GM21526 (cell line): ENCODE measurements at regions not wholly inside any gene's neighbourhood (a gene's known extent, or its start where the extent isn't known, plus 50 kb on each side); places are given as distances from the start of the nearest gene placed in this dataset.

Experiments used
- ATAC-seq: cut with Tn5 transposase; IDR thresholded peaks from one replicate; pipeline ENCODE4 v1.9.1; 2021; ENCODE audit warnings: moderate library complexity; ENCODE audit not compliant: unreplicated experiment, low FRiP score

DNA sequence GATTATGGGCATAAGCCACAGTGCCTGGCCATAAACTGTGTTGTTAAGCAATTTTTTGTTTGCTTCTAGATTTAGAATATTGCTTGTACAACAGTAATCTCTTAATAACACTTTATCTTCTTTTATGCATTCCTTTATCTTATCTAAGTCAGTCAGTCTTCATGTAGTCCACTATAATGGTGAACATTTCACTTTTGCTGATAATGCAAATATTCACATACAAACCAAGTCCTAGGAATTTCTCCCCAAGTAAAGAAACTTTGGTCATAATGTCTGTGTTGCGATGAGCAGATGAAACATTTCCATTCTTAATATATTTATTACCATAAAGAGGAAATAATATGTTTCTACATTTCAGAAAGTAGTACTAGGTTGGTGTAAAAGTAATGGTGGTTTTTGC, 765.8 kb upstream of the ARRDC4 start:
- no peak for ATAC-seq

DNA sequence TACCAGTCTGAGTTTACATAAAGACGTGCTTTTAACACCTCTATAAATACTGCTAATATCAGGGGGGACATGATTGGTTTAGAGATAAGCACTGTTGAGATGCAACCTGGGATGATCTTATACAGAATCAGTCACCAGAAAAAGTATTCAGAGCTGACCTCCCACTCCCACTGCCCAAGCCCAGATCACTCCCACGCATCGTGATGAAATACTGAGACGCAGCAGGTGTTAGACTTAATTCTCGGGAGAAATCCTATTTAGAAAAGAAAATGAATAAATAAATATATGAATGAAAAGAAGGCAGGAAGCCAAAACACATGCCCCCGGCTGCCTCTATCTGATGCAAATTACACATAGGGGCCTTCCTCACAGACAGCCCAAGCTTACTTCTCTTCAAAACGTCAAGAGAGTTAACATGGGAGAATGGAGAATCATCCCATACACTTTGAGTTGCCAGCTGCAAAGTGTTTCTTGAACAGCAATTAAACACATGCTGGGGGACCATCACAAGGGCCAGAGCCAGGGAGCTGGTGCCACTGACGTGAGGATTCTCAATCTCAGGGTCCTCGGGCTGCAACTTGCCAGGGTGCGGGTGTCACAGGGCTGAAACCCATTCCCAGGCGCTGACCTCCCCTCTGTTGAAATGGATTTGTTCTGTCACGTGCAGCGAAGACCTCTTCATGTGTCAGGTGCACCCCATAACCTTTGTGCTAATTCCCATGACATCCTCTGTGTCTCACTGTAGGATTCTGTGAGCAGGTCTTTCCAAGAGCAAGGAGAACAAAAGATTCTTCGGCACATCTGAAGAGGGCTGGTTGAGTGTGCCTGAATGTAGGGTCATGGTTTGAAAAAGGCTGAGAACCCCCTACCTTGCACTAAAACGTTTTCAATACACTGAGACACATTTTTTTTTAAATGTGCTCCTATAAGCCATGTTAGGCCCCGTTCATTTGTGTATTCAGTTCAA, 764.2 kb upstream of the ARRDC4 start:
- no peak for ATAC-seq

DNA sequence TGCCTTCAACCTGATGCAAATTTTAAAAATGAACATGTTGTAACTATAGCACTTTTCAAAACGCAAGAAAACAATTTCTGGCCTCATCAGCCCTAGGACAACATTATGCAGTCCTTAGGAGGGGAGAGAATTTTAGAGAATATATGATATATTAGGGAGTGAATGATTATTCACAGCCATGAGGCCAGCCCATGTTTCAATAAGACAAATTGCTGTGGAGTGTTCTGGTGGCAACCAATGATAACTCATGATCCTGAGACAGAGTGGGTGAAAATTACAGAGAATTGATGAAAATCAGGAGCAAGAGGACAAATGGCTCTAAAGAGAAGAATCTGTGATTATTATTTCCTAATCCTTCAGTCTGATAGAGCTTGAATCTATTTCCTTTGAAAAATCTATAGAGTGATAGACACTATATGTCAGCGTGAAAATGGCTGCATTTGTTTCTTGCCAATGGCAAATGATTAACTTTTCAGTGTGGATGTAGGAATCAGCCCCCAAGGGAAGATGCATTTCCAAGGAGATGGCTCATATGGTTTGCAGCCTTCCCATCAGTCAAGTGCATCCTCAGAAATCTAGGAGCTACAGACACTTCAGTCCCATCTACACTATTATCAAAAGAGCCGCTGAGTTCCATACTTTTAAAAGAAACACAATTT, 761.0 kb upstream of the ARRDC4 start:
- ATAC-seq: no peak

DNA sequence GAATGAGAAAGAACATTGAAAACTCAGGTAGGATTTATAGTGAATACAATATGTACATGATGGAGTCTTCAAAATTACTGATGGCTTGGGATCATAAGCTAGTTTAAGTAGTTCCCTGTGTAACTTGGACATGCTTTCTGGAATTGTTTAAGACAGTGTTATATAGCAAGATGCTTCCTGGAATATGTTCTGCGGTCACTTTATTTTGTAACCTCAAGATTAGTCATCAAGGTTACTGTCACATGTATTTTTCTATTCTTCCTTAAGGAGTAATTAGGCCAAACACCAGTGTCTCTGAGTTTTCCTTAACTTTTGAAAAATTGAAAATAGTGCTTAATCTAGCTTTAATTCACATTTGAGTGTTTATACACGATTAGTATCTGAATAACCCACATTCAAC, 760.3 kb upstream of the ARRDC4 start:
- no peak for ATAC-seq

DNA sequence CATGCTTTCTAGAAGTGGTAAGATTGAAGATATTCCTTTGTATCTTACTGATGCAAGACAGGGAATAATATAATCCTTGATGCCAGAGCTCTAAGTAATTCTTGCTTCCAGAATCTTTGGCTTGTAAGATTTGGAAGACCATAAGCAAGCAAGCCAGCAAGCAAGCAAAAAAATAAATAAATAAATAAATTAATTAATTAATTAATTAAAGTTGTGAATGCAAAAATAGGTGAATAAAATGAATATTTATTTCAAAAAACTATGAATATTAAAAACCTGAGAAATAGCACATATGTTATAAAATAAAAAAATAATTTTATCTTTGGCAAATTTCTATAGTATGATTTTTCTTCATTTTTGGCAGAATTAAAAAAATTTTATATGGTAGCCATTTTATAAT, 750.2 kb upstream of the ARRDC4 start:
- no peak for ATAC-seq

DNA sequence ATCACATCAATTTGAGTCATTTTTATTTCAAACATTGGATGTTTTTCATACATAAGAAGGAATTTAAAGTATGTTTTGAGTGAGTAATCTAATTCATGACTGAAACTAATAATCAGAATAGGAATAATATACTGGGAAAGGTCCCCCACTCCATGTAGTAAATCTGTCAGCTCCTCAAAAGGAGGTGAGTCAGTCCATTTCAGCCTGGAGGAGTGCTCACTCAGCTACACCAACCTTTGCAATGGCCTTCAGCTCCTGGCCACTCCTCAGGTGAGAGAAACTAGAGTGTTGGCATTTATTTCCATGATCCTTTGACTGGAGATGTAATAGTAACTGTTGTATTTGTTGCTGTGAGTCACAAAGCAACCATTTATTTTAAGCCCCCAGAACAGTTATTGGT, 744.9 kb upstream of the ARRDC4 start:
- no peak for ATAC-seq

DNA sequence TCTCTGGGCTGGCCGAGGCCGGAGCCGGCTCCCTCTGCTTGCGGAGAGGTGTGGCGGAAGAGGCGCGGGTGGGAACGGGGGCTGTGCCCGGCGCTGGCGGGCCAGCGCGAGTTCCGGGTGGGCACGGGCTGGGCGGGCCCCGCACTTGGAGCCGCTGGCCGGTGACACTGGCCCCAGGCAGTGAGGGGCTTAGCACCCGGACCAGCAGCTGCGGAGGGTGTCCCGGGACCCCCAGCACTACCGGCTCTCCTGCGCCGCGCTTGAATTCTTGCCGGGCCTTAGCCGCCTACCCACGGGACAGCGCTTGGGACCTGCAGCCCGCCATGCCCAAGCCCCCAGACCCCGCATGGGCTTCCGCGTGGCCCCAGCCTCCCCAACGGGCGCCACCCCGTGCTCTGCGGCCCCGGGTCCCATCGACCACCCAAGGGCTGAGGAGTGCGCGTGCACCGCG, 736.3 kb upstream of the ARRDC4 start:
- ATAC-seq: no peak

DNA sequence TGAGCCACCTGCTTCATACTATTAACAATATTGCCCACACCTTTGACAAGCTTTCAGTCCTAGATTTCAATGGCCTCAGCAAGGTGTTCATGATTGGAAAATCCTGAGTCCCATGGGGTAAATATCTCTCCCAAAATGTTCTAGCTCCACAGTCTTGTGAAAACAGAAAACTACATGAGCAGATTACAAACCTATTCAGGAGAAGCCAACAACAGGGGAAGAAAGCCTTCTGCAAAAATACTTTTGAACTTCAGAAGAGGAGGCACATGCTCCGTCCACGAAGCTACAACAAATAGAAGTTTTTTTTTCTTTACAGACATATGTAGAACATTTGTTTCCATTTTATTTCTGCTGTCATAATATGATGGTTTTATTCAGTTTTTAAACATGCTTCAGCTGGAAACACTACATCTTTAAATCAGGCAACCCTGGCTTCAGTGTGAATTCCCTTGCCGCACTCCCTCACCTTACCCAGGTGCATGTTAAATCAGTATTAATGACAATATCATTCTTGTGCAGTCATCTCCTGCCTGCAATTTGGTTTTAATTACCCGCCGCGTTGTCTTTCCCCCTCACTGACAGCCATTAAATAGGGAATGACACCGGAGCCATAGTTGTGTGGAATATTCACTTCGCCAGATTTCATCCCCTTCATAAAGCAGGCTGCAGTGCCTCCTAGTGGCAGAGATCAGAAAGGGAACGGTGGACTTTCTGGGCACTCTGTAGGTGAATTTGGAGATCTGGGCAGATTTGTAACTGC, 725.5 kb upstream of the ARRDC4 start:
- no peak for ATAC-seq

DNA sequence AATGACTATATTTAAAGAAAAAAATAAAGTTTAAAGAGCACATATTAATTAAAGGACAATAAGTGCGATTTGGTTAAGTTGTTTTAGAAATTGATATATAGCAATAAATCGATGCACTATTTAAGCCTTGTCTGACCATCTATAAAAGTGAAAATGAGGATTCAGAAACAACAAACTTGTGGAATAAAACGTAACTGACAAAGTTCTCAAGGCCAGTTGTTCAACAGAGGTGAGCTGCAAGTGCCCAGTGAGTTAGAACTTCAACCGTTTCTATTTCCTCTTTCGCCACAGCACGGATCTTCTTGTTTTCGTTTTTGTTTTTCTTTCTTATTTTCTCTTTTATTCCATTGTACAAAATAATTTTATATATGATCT, 724.9 kb upstream of the ARRDC4 start:
- no peak for ATAC-seq

DNA sequence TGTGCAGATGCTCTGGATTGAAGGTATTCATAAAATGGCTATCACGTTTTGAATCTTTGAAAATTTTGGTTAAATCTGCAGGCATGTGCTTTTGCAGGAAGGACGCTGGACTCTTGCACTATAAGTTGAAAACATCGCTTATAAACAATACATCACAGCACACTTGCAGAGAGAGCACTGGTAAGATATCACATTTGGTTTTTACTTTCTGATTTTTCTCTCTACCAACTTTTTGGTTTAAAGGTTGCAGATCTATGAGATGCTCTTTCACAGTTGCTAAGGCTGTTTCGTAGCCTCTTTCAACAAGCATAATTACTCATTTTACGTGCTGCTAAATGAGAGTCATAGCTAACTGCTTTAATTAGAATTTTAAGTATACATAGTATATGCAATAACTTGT, 724.4 kb upstream of the ARRDC4 start:
- no peak for ATAC-seq

DNA sequence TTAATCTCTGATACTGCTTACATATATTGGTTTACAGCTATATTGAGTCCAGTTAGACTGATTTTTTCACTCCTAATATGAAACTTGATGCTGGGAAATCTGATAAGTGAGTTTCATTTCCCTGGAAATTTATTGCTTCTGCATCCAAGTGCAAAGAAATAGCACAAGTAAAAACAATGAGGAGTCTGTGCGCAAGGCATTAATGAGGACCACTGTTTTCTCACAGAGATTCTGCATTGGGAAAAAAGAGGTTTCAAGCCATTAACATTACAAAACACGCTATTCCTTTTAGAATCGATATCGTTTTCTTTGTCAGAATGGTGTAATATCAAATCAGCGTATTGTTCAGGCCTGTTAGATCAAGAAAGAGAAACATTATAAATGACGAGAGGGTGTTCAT, 723.3 kb upstream of the ARRDC4 start:
- no peak for ATAC-seq

DNA sequence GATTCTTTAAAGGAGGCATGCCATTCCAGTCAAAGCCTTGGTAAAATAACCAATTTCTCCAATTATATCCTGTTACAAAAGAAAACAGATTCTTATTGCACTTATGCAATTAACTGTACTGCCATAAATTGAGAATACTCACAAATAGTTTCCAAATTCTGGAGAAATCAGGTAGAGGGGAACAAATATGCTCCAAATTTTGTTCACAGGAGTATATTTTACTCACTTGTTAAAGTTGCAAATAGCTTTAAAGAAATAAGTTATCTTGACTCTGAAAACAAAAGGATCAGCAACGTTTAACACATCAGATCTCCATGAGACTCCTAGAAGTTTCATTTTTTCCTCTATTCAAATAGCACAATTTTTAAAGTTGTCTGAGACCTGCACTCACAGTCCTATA, 712.1 kb upstream of the ARRDC4 start:
- no peak for ATAC-seq

DNA sequence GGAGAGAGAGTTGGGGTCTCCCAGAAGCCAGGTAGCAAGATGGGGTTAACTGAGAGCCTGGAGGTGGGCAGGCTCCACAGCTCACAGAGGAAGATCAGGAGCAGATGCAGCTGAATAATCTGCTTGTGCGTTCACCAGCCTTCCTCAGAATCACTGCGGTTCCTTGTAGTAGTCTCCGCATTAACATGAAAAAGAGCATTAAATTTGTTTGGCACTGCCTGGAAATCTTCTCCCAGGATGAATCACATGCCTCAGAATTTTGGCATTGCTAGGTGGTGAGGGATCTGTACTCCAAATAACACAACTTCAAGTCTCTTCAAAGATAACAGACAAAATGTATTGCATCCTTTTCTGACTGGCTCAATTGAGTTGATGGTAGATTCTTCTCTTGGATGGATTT, 700.6 kb upstream of the ARRDC4 start:
- no peak for ATAC-seq

DNA sequence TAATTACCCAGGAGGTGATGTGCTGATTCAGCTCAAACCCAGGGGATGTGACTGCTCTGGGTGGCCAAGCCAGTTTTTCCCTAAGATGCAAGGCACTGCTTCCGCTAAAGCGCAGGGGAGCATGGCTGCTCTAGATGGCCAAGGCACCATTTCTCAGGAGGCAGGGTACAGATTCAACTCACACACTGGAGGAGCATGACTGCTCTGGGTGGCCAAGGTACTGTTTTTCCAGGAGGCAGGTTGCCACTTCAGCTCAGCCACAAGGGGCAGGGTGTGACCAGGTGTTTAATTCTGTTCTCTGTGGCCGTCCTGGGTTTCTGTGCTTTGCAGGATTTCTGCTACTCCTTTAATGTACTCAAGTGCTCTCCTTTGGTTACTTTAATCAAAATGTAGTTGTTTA, 659.3 kb upstream of the ARRDC4 start:
- ATAC-seq: no peak

DNA sequence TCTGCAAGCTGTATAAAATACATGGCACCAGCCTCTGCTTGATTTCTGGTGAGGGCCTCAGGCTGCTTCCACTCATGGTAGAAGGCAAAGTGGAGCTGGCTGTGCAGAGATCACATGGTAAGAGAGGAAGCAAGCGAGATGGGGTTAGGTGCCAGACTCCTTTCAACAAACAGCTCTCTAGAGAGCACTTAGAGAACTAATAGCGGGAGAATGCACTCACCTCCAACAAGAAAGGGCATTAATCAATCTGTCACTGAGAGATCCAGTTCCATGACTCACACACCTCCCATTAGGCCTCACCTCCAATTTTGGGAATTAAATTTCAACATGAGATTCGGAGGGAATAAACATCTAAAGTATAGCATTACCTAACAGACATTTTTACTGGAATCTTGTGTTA, 644.1 kb upstream of the ARRDC4 start:
- ATAC-seq: no peak

DNA sequence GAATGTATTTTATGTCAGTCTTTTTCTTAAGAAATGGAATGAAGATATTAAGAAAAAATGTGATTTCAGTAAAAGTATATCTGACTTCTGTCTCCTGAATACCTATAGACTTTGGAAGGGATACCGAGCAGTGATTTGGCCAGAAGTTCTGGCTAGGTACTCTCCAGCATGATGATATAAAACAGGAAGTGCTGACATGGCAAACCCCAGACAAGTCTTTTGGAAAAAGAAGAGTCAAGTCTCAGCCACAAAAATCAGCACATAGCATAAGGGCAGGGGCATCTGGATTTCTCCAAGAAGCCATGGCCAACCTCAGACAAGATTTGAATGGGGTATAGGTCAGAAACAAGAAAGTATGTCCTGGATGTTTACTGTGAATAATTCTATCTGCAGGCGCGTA, 643.3 kb upstream of the ARRDC4 start:
- no peak for ATAC-seq

DNA sequence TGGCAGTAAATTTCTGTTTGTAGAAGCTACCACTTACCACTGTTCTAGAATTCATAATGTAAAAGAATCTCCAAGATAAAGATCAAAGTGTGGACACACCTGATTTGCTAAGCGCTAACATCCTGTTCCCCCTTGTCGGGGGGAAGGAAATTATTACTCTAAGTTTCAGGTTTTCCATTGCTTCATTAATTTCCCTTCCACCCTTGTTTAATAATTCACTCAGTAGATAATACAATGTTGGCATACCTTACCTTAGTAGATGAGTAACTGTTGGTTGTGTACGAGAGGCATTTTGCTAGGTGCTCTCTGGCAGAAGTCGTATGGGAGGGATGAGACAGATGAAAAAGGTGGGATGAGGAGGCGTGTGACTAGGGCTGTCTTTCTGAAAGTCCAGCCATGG, 641.2 kb upstream of the ARRDC4 start:
- no peak for ATAC-seq

DNA sequence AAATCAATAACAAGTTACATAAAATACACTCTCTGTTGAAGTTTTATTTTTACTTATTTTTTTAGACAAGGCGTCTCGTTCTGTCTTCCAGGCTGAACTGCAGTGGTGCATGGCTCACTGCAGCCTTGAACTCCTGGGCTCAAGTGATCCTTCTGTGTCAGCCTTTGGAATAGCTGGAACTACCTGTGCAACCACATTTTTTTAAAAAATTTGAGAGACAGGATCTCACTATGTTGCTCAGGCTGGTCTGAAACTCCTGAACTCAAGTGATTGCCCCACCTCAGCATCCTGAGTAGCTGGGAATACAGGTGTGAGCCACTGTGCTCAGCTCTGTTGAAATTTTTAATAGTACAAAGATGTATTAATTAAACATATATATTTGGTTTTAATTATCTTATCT, 614.3 kb upstream of the ARRDC4 start:
- no peak for ATAC-seq

DNA sequence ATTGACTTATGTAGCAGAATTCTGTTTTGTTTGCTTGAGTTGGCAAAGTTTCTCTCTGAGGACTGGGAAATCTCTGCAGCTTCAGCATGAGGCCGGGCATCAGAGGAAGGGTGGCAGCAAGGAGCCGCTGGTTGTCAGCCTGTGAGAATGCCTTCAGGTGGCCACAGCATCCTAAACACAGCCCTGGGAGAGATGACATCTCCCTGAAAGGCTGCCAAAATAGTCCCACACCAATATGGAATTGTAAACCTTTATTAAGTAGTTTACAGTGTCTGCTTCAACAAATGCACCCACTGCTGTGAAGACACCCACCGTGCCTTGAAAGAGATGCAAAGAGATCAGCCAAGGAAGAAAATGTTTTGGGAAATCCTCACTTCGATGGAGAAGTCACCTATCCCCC, 609.7 kb upstream of the ARRDC4 start:
- ATAC-seq: no peak

DNA sequence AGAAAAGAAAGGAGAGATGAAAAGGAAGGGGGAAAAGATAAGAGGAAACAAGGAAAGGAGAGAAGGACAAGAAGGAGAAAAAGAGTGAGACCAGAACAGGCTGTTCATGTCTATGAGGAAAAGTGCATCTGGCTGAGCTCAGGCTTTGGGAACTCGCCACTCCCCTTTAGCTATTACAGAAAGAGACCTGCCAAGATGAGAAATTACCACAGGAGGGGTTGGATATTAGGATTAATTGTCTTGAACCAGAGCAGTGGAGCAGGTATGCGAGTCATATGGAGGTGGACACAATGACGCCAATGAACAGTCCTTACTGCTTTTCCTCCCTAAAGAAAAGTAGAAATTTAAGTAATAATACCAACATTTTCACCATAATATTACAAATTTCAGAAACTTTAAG, 577.0 kb upstream of the ARRDC4 start:
- ATAC-seq: no peak

DNA sequence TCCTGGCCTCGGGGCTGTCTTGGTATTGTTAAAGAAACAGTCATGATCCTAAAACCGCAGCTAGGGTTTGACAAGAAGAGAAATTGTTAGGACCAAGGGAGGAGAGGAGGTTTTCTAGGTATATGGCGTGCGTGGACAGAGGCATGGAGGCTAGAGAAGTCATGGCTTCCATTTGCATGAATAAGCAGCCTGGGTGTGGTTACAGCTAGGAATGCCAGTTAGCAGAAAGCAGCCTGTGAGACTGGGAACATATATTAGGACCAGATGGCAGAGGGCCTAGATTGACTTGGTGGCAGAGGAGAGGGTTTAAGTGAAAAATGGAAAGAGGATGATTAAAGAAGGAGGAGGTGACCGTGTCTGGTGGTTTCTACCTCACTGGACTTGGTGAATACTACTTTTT, 573.6 kb upstream of the ARRDC4 start:
- no peak for ATAC-seq
